ENCODE measurements at regions not wholly inside any gene's neighbourhood (a gene's known extent, or its start where the extent isn't known, plus 50 kb on each side); places are given as distances from the start of the nearest gene placed in this dataset.
"Not testable (repeated sequence)": the region's sequence is repeated elsewhere in the genome, so short reads cannot be mapped to it uniquely, and the experiment has no call there.

- no peaks in the 10 kb centered on the region for H3K36me3 ChIP-seq (ENCODE audit: control insufficient read depth in 2 of 2, insufficient read depth in 2 of 2, low read length in 2 of 2)
- no peaks in the 10 kb centered on the region for H3K9me3 ChIP-seq (ENCODE audit: control insufficient read depth in 2 of 2, low read length in 2 of 2)
- H3K4me1 ChIP-seq (ENCODE audit: control insufficient read depth, insufficient read depth, low read length): peaks cover 14% of the 10 kb centered on the region
- H3K4me3 ChIP-seq (ENCODE audit: low read length in 2 of 2): no peak overlapping the region
- H3K27ac ChIP-seq (ENCODE audit: low read length): no peak overlapping the region
- H3K9ac ChIP-seq (ENCODE audit: low read length in 2 of 2): no peak overlapping the region
- H3K27me3 ChIP-seq (ENCODE audit: control insufficient read depth in 1 of 2, insufficient read depth in 2 of 2, low read length in 2 of 2): peaks cover 12 to 23% of the 10 kb centered on the region in 2 donors
Measured at GRCh38 chr11:119586181-119586580, 142.8 kb downstream of the NECTIN1 start.

DNA sequence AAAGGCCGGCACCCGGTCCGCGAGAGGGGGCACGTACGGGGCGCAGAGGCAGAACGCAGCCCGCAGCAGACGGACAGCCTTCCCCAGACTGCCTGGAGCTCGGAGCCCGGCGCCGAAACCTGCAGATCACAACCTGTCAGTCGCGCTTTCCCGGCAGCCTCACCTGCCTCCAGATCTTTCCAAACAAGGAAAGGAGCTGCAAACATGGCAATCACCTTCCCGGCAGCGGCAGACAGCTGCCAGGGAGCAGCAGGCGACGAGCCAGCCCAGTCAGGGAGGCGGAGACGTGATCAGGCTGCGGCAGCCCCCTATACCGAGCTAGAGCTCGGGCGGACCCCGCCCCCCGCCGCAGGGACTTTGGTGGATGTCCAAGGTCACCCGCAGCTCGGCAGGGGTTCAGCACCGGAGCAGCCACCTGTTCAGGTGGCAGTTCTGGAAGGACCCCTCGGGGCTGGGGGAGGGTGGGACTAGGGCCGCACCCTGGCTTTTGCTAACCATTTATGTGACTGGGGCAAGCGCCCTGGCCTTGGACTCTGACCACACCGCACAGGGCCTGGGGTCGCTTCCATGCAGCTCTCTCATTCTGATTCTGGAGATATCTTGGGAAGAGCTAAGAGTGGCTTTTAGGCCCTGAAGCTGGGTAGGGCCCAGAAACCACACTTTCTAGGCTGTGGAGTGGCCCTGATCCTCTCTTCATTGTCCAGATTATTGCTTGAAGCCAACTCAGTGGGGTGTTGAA, 143.8 kb downstream of the NECTIN1 start:
- Histone ChIP-seq H3K27ac (ENCODE audit: low read length) (no peak overlapping the region), H3K36me3 (ENCODE audit: control insufficient read depth in 2 of 2, insufficient read depth in 2 of 2, low read length in 2 of 2) (no peaks in the 10 kb centered on the region), H3K4me1 (ENCODE audit: control insufficient read depth, insufficient read depth, low read length) (peaks cover 14% of the 10 kb centered on the region), H3K27me3 (ENCODE audit: control insufficient read depth in 1 of 2, insufficient read depth in 2 of 2, low read length in 2 of 2) (peaks cover 12 to 23% of the 10 kb centered on the region in 2 donors), H3K4me3 (ENCODE audit: low read length in 2 of 2) (peak overlapping the region in 1 of 2 donors; percentile 71), H3K9me3 (ENCODE audit: control insufficient read depth in 2 of 2, low read length in 2 of 2) (no peaks in the 10 kb centered on the region), H3K9ac (ENCODE audit: low read length in 2 of 2) (no peak overlapping the region)

DNA sequence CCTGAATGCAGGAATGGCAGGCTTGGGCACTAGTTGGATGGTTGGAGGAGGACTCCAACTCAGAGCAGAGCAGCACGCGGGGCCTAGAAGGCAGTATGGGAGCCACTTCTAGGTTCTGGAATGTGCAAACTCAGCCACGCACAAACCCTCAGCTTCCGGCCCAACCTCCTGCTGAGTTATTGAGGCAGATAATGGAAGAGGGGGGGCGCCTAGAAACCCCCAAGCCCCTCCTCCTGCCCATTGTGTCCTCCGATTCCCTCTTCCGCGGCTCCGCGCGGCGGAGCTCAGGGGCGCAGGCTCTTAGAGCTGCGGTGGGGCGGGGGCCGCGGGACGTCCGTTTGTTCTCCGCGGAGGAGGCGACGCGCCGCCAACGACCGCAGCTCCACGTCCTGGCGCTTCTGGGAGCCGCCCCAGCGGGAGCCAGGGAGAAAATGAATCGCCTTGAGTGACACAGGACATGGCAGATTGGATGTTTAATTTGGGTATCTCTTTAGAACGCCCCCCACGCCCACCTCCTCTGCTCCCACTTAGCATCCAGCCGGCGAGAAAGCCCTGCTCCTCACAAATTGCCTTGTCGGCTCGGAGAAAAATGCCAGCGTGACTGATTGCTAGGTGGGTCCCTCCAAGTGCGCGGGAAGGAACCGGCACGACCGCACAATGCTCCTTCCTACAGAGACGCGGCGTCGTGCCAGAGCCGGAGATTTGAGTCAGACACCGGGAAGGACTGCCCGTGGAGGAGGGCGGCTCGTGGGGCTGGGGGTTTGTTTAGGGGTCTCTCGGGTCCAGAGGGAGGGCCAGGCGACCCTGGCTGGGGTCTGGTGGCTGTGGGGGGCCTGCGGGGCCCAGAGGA, 144.6 kb downstream of the NECTIN1 start:
- Histone ChIP-seq H3K9me3 (ENCODE audit: control insufficient read depth in 2 of 2, low read length in 2 of 2) (no peaks in the 10 kb centered on the region), H3K36me3 (ENCODE audit: control insufficient read depth in 2 of 2, insufficient read depth in 2 of 2, low read length in 2 of 2) (no peaks in the 10 kb centered on the region), H3K4me3 (ENCODE audit: low read length in 2 of 2) (peak overlapping the region; percentile 64 to 71), H3K9ac (ENCODE audit: low read length in 2 of 2) (peak overlapping the region in 1 of 2 donors; percentile 42), H3K27ac (ENCODE audit: low read length) (no peak overlapping the region), H3K27me3 (ENCODE audit: control insufficient read depth in 1 of 2, insufficient read depth in 2 of 2, low read length in 2 of 2) (peaks cover 12 to 23% of the 10 kb centered on the region in 2 donors), H3K4me1 (ENCODE audit: control insufficient read depth, insufficient read depth, low read length) (peaks cover 14% of the 10 kb centered on the region)

- Histone ChIP-seq H3K27ac (ENCODE audit: low read length) (no peak overlapping the region), H3K36me3 (ENCODE audit: control insufficient read depth in 2 of 2, insufficient read depth in 2 of 2, low read length in 2 of 2) (no peaks in the 10 kb centered on the region), H3K9ac (ENCODE audit: low read length in 2 of 2) (no peak overlapping the region), H3K4me1 (ENCODE audit: control insufficient read depth, insufficient read depth, low read length) (peaks cover 14% of the 10 kb centered on the region), H3K4me3 (ENCODE audit: low read length in 2 of 2) (no peak overlapping the region), H3K9me3 (ENCODE audit: control insufficient read depth in 2 of 2, low read length in 2 of 2) (no peaks in the 10 kb centered on the region), H3K27me3 (ENCODE audit: control insufficient read depth in 1 of 2, insufficient read depth in 2 of 2, low read length in 2 of 2) (peaks cover 10 to 23% of the 10 kb centered on the region in 2 donors)
Measured at GRCh38 chr11:119583585-119583984, 145.4 kb downstream of the NECTIN1 start.

DNA sequence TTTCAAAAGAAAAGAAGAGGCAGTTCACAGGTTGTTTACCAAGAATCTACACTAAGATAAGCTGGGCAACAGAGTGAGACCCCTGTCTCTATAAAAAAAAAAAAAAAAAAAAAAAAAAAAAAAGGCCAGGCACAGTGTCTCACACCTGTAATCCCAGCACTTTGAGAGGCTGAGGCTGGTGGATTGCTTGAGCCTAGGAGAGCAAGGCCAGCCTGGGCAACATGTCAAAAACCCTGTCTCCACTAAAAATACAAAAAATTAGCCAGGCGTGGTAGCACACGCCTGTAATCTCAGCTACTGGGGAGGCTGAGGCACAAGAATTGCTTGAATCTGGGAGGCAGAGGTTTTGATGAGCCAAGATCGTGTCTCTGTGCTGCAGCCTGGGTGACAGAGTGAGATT, 147.6 kb downstream of the NECTIN1 start:
- not testable (repeated sequence) for H3K4me3 ChIP-seq (ENCODE audit: low read length in 2 of 2); H3K36me3 ChIP-seq (ENCODE audit: control insufficient read depth in 2 of 2, insufficient read depth in 2 of 2, low read length in 2 of 2); H3K9me3 ChIP-seq (ENCODE audit: control insufficient read depth in 2 of 2, low read length in 2 of 2); H3K9ac ChIP-seq (ENCODE audit: low read length in 2 of 2); H3K27ac ChIP-seq (ENCODE audit: low read length)
- H3K4me1 ChIP-seq (ENCODE audit: control insufficient read depth, insufficient read depth, low read length): peaks cover 14% of the 10 kb centered on the region
- peaks cover 13 to 23% of the 10 kb centered on the region in 2 donors for H3K27me3 ChIP-seq (ENCODE audit: control insufficient read depth in 1 of 2, insufficient read depth in 2 of 2, low read length in 2 of 2)

GRCh38 chr11:119580751-119581150, 148.2 kb downstream of the NECTIN1 start:
- Histone ChIP-seq H3K36me3 (ENCODE audit: control insufficient read depth in 2 of 2, insufficient read depth in 2 of 2, low read length in 2 of 2) (no peaks in the 10 kb centered on the region), H3K27me3 (ENCODE audit: control insufficient read depth in 1 of 2, insufficient read depth in 2 of 2, low read length in 2 of 2) (peaks cover 13 to 19% of the 10 kb centered on the region in 2 donors), H3K4me3 (ENCODE audit: low read length in 2 of 2) (no peak overlapping the region), H3K27ac (ENCODE audit: low read length) (no peak overlapping the region), H3K9ac (ENCODE audit: low read length in 2 of 2) (no peak overlapping the region), H3K9me3 (ENCODE audit: control insufficient read depth in 2 of 2, low read length in 2 of 2) (no peaks in the 10 kb centered on the region), H3K4me1 (ENCODE audit: control insufficient read depth, insufficient read depth, low read length) (peaks cover 14% of the 10 kb centered on the region)

- Histone ChIP-seq H3K4me1 (ENCODE audit: control insufficient read depth, insufficient read depth, low read length) (peaks cover 11% of the 10 kb centered on the region), H3K27ac (ENCODE audit: low read length) (no peak overlapping the region), H3K4me3 (ENCODE audit: low read length in 2 of 2) (no peak overlapping the region), H3K27me3 (ENCODE audit: control insufficient read depth in 1 of 2, insufficient read depth in 2 of 2, low read length in 2 of 2) (peaks cover 11 to 13% of the 10 kb centered on the region in 2 donors), H3K9ac (ENCODE audit: low read length in 2 of 2) (no peak overlapping the region), H3K9me3 (ENCODE audit: control insufficient read depth in 2 of 2, low read length in 2 of 2) (no peaks in the 10 kb centered on the region), H3K36me3 (ENCODE audit: control insufficient read depth in 2 of 2, insufficient read depth in 2 of 2, low read length in 2 of 2) (no peaks in the 10 kb centered on the region)
Measured at GRCh38 chr11:119580081-119580480, 148.9 kb downstream of the NECTIN1 start.

GRCh38 chr11:119578521-119579191, 150.3 kb downstream of the NECTIN1 start:
- Histone ChIP-seq H3K9ac (ENCODE audit: low read length in 2 of 2) (no peak overlapping the region), H3K4me3 (ENCODE audit: low read length in 2 of 2) (no peak overlapping the region), H3K4me1 (ENCODE audit: control insufficient read depth, insufficient read depth, low read length) (no peaks in the 10 kb centered on the region), H3K27ac (ENCODE audit: low read length) (no peak overlapping the region), H3K9me3 (ENCODE audit: control insufficient read depth in 2 of 2, low read length in 2 of 2) (no peaks in the 10 kb centered on the region), H3K27me3 (ENCODE audit: control insufficient read depth in 1 of 2, insufficient read depth in 2 of 2, low read length in 2 of 2) (peaks cover 3 to 7% of the 10 kb centered on the region in 2 donors), H3K36me3 (ENCODE audit: control insufficient read depth in 2 of 2, insufficient read depth in 2 of 2, low read length in 2 of 2) (no peaks in the 10 kb centered on the region)

GRCh38 chr11:119573858-119574257, 150.9 kb upstream of the THY1 start:
- no peaks in the 10 kb centered on the region for H3K36me3 ChIP-seq (ENCODE audit: control insufficient read depth in 2 of 2, insufficient read depth in 2 of 2, low read length in 2 of 2)
- no peak overlapping the region for H3K4me3 ChIP-seq (ENCODE audit: low read length in 2 of 2)
- H3K27me3 ChIP-seq (ENCODE audit: control insufficient read depth in 1 of 2, insufficient read depth in 2 of 2, low read length in 2 of 2): peaks cover 0 to 3% of the 10 kb centered on the region in 2 donors
- no peak overlapping the region for H3K27ac ChIP-seq (ENCODE audit: low read length)
- H3K9ac ChIP-seq (ENCODE audit: low read length in 2 of 2): no peak overlapping the region
- no peaks in the 10 kb centered on the region for H3K4me1 ChIP-seq (ENCODE audit: control insufficient read depth, insufficient read depth, low read length)
- no peaks in the 10 kb centered on the region for H3K9me3 ChIP-seq (ENCODE audit: control insufficient read depth in 2 of 2, low read length in 2 of 2)

DNA sequence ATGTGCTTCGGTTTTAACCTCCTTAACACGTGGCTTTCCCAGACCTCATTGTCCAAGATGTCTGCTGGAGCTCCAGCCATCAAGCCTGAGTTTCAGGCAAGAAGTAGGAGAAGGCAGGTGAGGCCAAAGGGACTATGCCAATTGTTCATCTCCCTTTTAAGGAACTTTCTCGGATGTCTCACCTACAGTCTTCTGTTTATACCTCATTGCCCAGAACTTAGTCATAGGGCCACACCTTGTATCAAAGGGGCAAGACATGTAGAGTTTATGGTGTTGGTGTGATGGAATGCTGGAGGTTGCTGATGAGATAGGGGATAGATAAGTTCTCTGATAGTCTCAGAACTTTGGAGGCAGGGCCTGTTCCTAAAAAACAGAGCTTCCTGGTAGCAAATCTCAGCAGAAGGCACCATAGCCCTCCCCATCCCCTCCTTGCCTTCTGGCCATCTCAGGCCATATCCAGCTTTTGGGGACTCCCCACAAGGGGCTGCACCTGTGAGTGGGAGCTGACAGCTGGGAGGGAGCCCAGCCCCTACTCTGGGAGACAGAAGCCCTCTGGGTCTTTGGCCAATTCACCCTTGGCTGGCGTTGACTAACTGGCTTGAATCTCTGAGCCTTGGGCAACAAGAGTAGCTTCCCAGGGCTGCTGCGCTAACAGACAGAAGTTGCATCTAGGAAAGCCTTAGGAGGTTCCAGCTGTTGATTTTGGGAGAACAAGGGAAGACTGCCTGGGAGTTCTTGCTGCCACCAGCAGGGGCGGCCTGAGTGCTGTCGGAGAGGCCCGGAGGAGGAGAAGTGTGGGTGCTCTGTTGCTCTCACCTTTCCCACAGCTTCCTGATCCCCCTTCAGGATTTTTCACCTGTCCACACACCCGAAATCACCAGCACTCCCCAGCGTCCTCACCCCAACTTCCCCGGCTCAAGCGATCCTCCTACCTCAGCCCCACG, 149.8 kb upstream of the THY1 start:
- Histone ChIP-seq H3K9me3 (ENCODE audit: control insufficient read depth in 2 of 2, low read length in 2 of 2) (no peaks in the 10 kb centered on the region), H3K4me1 (ENCODE audit: control insufficient read depth, insufficient read depth, low read length) (peaks cover 10% of the 10 kb centered on the region), H3K27me3 (ENCODE audit: control insufficient read depth in 1 of 2, insufficient read depth in 2 of 2, low read length in 2 of 2) (no peaks in the 10 kb centered on the region), H3K36me3 (ENCODE audit: control insufficient read depth in 2 of 2, insufficient read depth in 2 of 2, low read length in 2 of 2) (no peaks in the 10 kb centered on the region), H3K4me3 (ENCODE audit: low read length in 2 of 2) (no peak overlapping the region), H3K9ac (ENCODE audit: low read length in 2 of 2) (no peak overlapping the region), H3K27ac (ENCODE audit: low read length) (no peak overlapping the region)
